DMS153 treated with DMSO at 0.1 percent for 48 hours (cell line): ENCODE measurements at regions not wholly inside any gene's neighbourhood (a gene's known extent, or its start where the extent isn't known, plus 50 kb on each side); places are given as distances from the start of the nearest gene placed in this dataset.

Experiments
- DNase-seq: peaks from one replicate; lab custom pipeline; 2025; ENCODE audit not compliant: unreplicated experiment; lab: John Stamatoyannopoulos, UW

GRCh38 chr2:163370169-163370886 lies 365.5 kb downstream of the FIGN start:
- DNase-seq, result no peak

GRCh38 chr2:163369111-163369510 lies 366.7 kb downstream of the FIGN start:
- no peak for DNase-seq

- DNase-seq, result no peak
These were observed 367.2 kb downstream of the FIGN start for GRCh38 chr2:163368655-163369054.

GRCh38 chr2:163367825-163368582 lies 367.8 kb downstream of the FIGN start:
- no peak for DNase-seq

- no peak for DNase-seq
These were observed 371.1 kb downstream of the FIGN start for GRCh38 chr2:163364736-163365135.

GRCh38 chr2:163353551-163353950 lies 382.3 kb downstream of the FIGN start:
- no peak for DNase-seq

- no peak for DNase-seq
These were observed 383.8 kb downstream of the FIGN start for GRCh38 chr2:163351966-163352365.

- DNase-seq, result no peak
These were observed 384.7 kb downstream of the FIGN start for GRCh38 chr2:163351143-163351542.

GRCh38 chr2:163348857-163349380 lies 386.9 kb downstream of the FIGN start:
- no peak for DNase-seq

GRCh38 chr2:163347982-163348856 lies 387.6 kb downstream of the FIGN start:
- no peak for DNase-seq

- peak; percentile 79 for DNase-seq
These were observed 389.8 kb downstream of the FIGN start for GRCh38 chr2:163345795-163346573.

GRCh38 chr2:163343316-163343715 lies 392.5 kb downstream of the FIGN start:
- DNase-seq, result no peak

- no peak for DNase-seq
These were observed 394.4 kb downstream of the FIGN start for GRCh38 chr2:163341426-163341825.

GRCh38 chr2:163338270-163338669 lies 397.5 kb downstream of the FIGN start:
- no peak for DNase-seq

GRCh38 chr2:163324677-163325076 lies 411.1 kb downstream of the FIGN start:
- DNase-seq, result peak; percentile 55

GRCh38 chr2:163319006-163319405 lies 416.8 kb downstream of the FIGN start:
- DNase-seq, result no peak

- DNase-seq, result no peak
These were observed 421.1 kb downstream of the FIGN start for GRCh38 chr2:163314712-163315111.

GRCh38 chr2:163312713-163313112 lies 423.1 kb downstream of the FIGN start:
- DNase-seq, result no peak

- DNase-seq, result no peak
These were observed 429.2 kb downstream of the FIGN start for GRCh38 chr2:163306647-163307046.

GRCh38 chr2:163302141-163302540 lies 433.7 kb downstream of the FIGN start:
- no peak for DNase-seq

GRCh38 chr2:163291790-163292189 lies 444.0 kb downstream of the FIGN start:
- DNase-seq, result no peak
